GM12878 (cell line): ENCODE measurements at regions not wholly inside any gene's neighbourhood (a gene's known extent, or its start where the extent isn't known, plus 50 kb on each side); places are given as distances from the start of the nearest gene placed in this dataset.

ENCODE experiments used
- CBX3 ChIP-seq: fragments of 200-600 bp; sonication (generic); IDR thresholded peaks from 2 replicates; pipeline ENCODE4 v1.6.1; 2016; ENCODE audit warnings: low read depth, borderline replicate concordance
- CBX5 ChIP-seq: sonication (generic); IDR thresholded peaks from 2 replicates; pipeline ENCODE4 v1.6.1; 2016; ENCODE audit warnings: low read depth, moderate library complexity, mild to moderate bottlenecking, inconsistent platforms
- ESRRA ChIP-seq: IDR thresholded peaks from 2 replicates; pipeline ENCODE4 v1.6.1; 2012; ENCODE audit warnings: mild to moderate bottlenecking, low read length, improper control_type of control experiment
- GABPA ChIP-seq: IDR thresholded peaks from 2 replicates; pipeline ENCODE4 v1.6.1; 2014; ENCODE audit warnings: antibody characterized with exemption, low read depth, mild to moderate bottlenecking, inconsistent platforms
- IKZF1 ChIP-seq: fragments of 450-650 bp; conservative IDR thresholded peaks from 2 replicates; pipeline ENCODE4 v1.6.1; 2017; ENCODE audit warnings: antibody characterized with exemption, mild to moderate bottlenecking
- IRF4 ChIP-seq: IDR thresholded peaks from 2 replicates; pipeline ENCODE4 v1.6.1; 2011; ENCODE audit warnings: low read depth, low read length
- KDM1A ChIP-seq: fragments of 200-600 bp; sonication (generic); IDR thresholded peaks from 2 replicates; pipeline ENCODE4 v1.6.1; 2016; ENCODE audit warnings: borderline replicate concordance
- LARP7 ChIP-seq: fragments of 450-650 bp; IDR thresholded peaks from 2 replicates; pipeline ENCODE4 v1.6.1; 2017; ENCODE audit warnings: mild to moderate bottlenecking
- MYC ChIP-seq: IDR thresholded peaks from 2 replicates; pipeline ENCODE4 v1.6.1; 2011; ENCODE audit warnings: mild to moderate bottlenecking, low read length, moderate library complexity, inconsistent platforms; ENCODE audit not compliant: insufficient read depth, insufficient replicate concordance, insufficient read length, severe bottlenecking
- POLR2AphosphoS2 ChIP-seq: IDR thresholded peaks from 2 replicates; pipeline ENCODE4 v1.6.1; 2011; ENCODE audit warnings: low read depth, mild to moderate bottlenecking, low read length, improper control_type of control experiment, moderate library complexity
- RAD21 ChIP-seq: IDR thresholded peaks from 2 replicates; pipeline ENCODE4 v1.6.1; 2011; ENCODE audit warnings: mild to moderate bottlenecking, low read depth, low read length, moderate library complexity; ENCODE audit not compliant: insufficient read depth
- TARDBP ChIP-seq: IDR thresholded peaks from 2 replicates; pipeline ENCODE4 v1.6.1; 2016; ENCODE audit warnings: borderline replicate concordance
- YBX1 ChIP-seq: fragments of 450-650 bp; IDR thresholded peaks from 2 replicates; pipeline ENCODE4 v1.6.1; 2016; ENCODE audit warnings: antibody characterized with exemption
- ZBED1 ChIP-seq: IDR thresholded peaks from 2 replicates; pipeline ENCODE4 v1.6.1; 2016; ENCODE audit warnings: borderline replicate concordance
- ZNF384 ChIP-seq: IDR thresholded peaks from 2 replicates; pipeline ENCODE4 v1.6.1; 2012; ENCODE audit warnings: low read depth, mild to moderate bottlenecking, low read length, improper control_type of control experiment, borderline replicate concordance
- TF ChIP-seq, protein P1 (sequence below): fragments of 450-650 bp; IDR thresholded peaks from 2 replicates; pipeline ENCODE4 v1.6.1; 2018; ENCODE audit warnings: mild to moderate bottlenecking, low read depth, moderate library complexity; ENCODE audit not compliant: partially characterized antibody
- TF ChIP-seq, protein P2 (sequence below): fragments of 450-650 bp; IDR thresholded peaks from 2 replicates; pipeline ENCODE4 v1.6.1; 2017; ENCODE audit warnings: mild to moderate bottlenecking, low read depth, inconsistent platforms; ENCODE audit not compliant: poor library complexity, severe bottlenecking

DNA sequence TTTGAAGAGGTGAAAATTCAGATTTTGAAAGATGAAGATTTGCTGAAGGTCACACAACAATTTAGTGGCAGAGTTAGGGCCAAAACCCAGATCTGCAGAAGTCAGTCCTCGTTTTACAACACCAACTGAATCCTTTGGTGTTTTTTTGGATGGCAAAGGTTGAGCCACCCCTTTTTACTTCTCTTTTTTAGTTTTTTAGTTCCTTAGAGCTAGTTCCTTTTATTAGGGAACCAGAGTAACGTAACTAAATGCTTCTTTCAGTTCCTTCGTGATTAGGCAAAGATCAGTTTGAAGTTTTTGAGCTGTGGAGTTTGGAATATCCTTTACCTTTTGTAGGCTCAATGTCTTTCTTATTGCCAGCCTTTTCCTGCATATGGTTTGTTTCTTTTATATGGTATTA lies 67.9 kb upstream of the ARID1A start (continued):
- TF ChIP-seq, protein P1, sequence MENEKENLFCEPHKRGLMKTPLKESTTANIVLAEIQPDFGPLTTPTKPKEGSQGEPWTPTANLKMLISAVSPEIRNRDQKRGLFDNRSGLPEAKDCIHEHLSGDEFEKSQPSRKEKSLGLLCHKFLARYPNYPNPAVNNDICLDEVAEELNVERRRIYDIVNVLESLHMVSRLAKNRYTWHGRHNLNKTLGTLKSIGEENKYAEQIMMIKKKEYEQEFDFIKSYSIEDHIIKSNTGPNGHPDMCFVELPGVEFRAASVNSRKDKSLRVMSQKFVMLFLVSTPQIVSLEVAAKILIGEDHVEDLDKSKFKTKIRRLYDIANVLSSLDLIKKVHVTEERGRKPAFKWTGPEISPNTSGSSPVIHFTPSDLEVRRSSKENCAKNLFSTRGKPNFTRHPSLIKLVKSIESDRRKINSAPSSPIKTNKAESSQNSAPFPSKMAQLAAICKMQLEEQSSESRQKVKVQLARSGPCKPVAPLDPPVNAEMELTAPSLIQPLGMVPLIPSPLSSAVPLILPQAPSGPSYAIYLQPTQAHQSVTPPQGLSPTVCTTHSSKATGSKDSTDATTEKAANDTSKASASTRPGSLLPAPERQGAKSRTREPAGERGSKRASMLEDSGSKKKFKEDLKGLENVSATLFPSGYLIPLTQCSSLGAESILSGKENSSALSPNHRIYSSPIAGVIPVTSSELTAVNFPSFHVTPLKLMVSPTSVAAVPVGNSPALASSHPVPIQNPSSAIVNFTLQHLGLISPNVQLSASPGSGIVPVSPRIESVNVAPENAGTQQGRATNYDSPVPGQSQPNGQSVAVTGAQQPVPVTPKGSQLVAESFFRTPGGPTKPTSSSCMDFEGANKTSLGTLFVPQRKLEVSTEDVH, result no peak
- TF ChIP-seq ZNF384, result no peak
- no peak for TF ChIP-seq ESRRA
- TF ChIP-seq YBX1, result no peak
- no peak for TF ChIP-seq RAD21
- TF ChIP-seq IKZF1, result peak; percentile 41; the same call in 1 of the 2 replicates
- no peak for TF ChIP-seq POLR2AphosphoS2
- TF ChIP-seq TARDBP, result no peak
- TF ChIP-seq, protein P2, sequence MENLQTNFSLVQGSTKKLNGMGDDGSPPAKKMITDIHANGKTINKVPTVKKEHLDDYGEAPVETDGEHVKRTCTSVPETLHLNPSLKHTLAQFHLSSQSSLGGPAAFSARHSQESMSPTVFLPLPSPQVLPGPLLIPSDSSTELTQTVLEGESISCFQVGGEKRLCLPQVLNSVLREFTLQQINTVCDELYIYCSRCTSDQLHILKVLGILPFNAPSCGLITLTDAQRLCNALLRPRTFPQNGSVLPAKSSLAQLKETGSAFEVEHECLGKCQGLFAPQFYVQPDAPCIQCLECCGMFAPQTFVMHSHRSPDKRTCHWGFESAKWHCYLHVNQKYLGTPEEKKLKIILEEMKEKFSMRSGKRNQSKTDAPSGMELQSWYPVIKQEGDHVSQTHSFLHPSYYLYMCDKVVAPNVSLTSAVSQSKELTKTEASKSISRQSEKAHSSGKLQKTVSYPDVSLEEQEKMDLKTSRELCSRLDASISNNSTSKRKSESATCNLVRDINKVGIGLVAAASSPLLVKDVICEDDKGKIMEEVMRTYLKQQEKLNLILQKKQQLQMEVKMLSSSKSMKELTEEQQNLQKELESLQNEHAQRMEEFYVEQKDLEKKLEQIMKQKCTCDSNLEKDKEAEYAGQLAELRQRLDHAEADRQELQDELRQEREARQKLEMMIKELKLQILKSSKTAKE, result no peak
- no peak for TF ChIP-seq KDM1A
- no peak for TF ChIP-seq CBX5
- TF ChIP-seq LARP7, result no peak
- TF ChIP-seq CBX3, result no peak
- TF ChIP-seq ZBED1, result no peak
- no peak for TF ChIP-seq GABPA
- TF ChIP-seq IRF4, result no peak
- no peak for TF ChIP-seq MYC
